ENCODE measurements at regions not wholly inside any gene's neighbourhood (a gene's known extent, or its start where the extent isn't known, plus 50 kb on each side); places are given as distances from the start of the nearest gene placed in this dataset.

- H2BK5ac ChIP-seq (ENCODE audit: low read depth, low read length, poor library complexity, severe bottlenecking): no peak overlapping the region
- no peak overlapping the region for H3K4ac ChIP-seq (ENCODE audit: low read depth, low read length)
- H3K79me1 ChIP-seq (ENCODE audit: low read depth in 1 of 2, low read length in 2 of 2): no peaks in the 10 kb centered on the region
- no peak overlapping the region for H3K27ac ChIP-seq (ENCODE audit: insufficient read depth, low read length)
- no peak overlapping the region for H3K23ac ChIP-seq (ENCODE audit: low read depth, low read length)
- no peaks in the 10 kb centered on the region for H3K36me3 ChIP-seq (ENCODE audit: control insufficient read depth, insufficient read depth, low read length)
- TF ChIP-seq RFX5 (IDR thresholded peaks at IDR 0.05; ENCODE audit: low read depth, low read length): no peak
- TF ChIP-seq ELK1 (IDR thresholded peaks at IDR 0.05; ENCODE audit: borderline replicate concordance, low read depth, low read length): no peak
- no peak for TF ChIP-seq USF2 (IDR thresholded peaks at IDR 0.05; ENCODE audit: low read depth, low read length)
- TF ChIP-seq FOS (IDR thresholded peaks at IDR 0.05; ENCODE audit: low read depth, low read length): no peak
- TF ChIP-seq BHLHE40 (IDR thresholded peaks at IDR 0.05; ENCODE audit: low read depth, low read length): no peak
- no peak for TF ChIP-seq RAD21 (IDR thresholded peaks at IDR 0.05; ENCODE audit: low read length)
- no peak for TF ChIP-seq CTCF (conservative IDR thresholded peaks at IDR 0.05; ENCODE audit: low read depth, low read length)
- TF ChIP-seq CEBPB (IDR thresholded peaks at IDR 0.05; ENCODE audit: low read depth, low read length): no peak
- no peak overlapping the region for H2AFZ ChIP-seq (replicated peaks; ENCODE audit: low read length, poor library complexity)
- in situ Hi-C loops (cut with MboI; ENCODE audit: low sequenced_read_pairs): no loop called here
- H2AK9ac ChIP-seq (replicated peaks; ENCODE audit: low read depth, low read length, poor library complexity): no peak overlapping the region
- H3K56ac ChIP-seq (ENCODE audit: extremely low read depth, insufficient read depth, low read length): no peak overlapping the region
- H3K27me3 ChIP-seq (ENCODE audit: control insufficient read depth, insufficient read depth, low read length): no peaks in the 10 kb centered on the region
- no peak overlapping the region for H2BK120ac ChIP-seq (ENCODE audit: low read depth, low read length)
- no peaks in the 10 kb centered on the region for H3K4me1 ChIP-seq (ENCODE audit: control insufficient read depth, insufficient read depth, low read length)
- no peak overlapping the region for H4K8ac ChIP-seq (ENCODE audit: low read depth in 2 of 2, low read length in 2 of 2)
- H2AK5ac ChIP-seq (ENCODE audit: low read depth, low read length): no peak overlapping the region
- H2BK15ac ChIP-seq (ENCODE audit: low read depth, low read length): no peak overlapping the region
- POLR2A ChIA-PET (ENCODE audit: unreplicated experiment): no interaction called here
- no peak for ATAC-seq (ENCODE audit: low read depth)
- no peak overlapping the region for H2BK20ac ChIP-seq (ENCODE audit: low read depth, low read length)
- H3K9me3 ChIP-seq (ENCODE audit: control insufficient read depth, insufficient read depth, low read length): no peaks in the 10 kb centered on the region
- H3K9me1 ChIP-seq (ENCODE audit: insufficient read depth, low read length): no peaks in the 10 kb centered on the region
- intact Hi-C loops (cut with micrococcal nuclease): no loop called here
- H3K18ac ChIP-seq (ENCODE audit: low read depth, low read length): no peak overlapping the region
- CTCF ChIA-PET: no interaction called here
- no peaks in the 10 kb centered on the region for H4K20me1 ChIP-seq (ENCODE audit: insufficient read depth, low read length)
- H4K5ac ChIP-seq (ENCODE audit: low read depth, low read length): no peak overlapping the region
- no peak overlapping the region for H3K9ac ChIP-seq (ENCODE audit: low read depth, low read length)
- H4K91ac ChIP-seq (ENCODE audit: insufficient read depth, low read depth, low read length): no peak overlapping the region
- no peak overlapping the region for H3K14ac ChIP-seq (replicated peaks; ENCODE audit: low read depth, low read length)
- no TSS peak for BruUV-seq (replicated peaks)
- dilution Hi-C loops (cut with HindIII; ENCODE audit: low sequenced_read_pairs, unreplicated experiment): no loop called here
- no peak for DNase-seq
- H3K4me2 ChIP-seq (ENCODE audit: low read depth, low read length): no peak overlapping the region
- no peak overlapping the region for H3K4me3 ChIP-seq (ENCODE audit: insufficient read depth, low read depth, low read length)
Observed at GRCh38 chr5:119829341-119829740, 200.0 kb downstream of the FAM170A start.
